ENCODE measurements at regions not wholly inside any gene's neighbourhood (a gene's known extent, or its start where the extent isn't known, plus 50 kb on each side); places are given as distances from the start of the nearest gene placed in this dataset.

GRCh38 chr4:57369446-57369845 is 259.3 kb upstream of the IGFBP7 start:
- H4K20me1 ChIP-seq (ENCODE audit: insufficient read depth, low read length), result no peaks in the 10 kb centered on the region
- H3K27me3 ChIP-seq (ENCODE audit: control insufficient read depth in 1 of 2, insufficient read depth in 2 of 2, low read length in 2 of 2), result peaks cover 0 to 1% of the 10 kb centered on the region in 2 experiments; a peak in 1 of 5 replicates
- no TSS peak for BruUV-seq (replicated peaks)
- 50% methylated on average over 1 of the region's 1 CpG for WGBS (ENCODE audit: low lambda C conversion rate)
- ChIA-PET CTCF (ENCODE audit: low intra/inter-chr PET ratio, low total read pairs) (no interaction called here), POLR2A (no interaction called here)
- H3K4me2 ChIP-seq (ENCODE audit: low read depth, low read length), result no peak overlapping the region
- H2AFZ ChIP-seq (ENCODE audit: low read length), result no peak overlapping the region
- no peak overlapping the region for H3K9ac ChIP-seq (ENCODE audit: insufficient read depth, low read depth, low read length)
- H3K36me3 ChIP-seq (replicated peaks in 1 of 2; ENCODE audit: control insufficient read depth in 1 of 2, insufficient read depth in 2 of 2, low read length in 2 of 2), result no peaks in the 10 kb centered on the region
- intact Hi-C loops (cut with micrococcal nuclease; ENCODE audit: unreplicated experiment) (no loop called here), in situ Hi-C loops (cut with HindIII; ENCODE audit: extremely low pct_ligation_motif_present, low pct_unique_long_range_greater_than_20kb) (no loop called here)
- H3K27ac ChIP-seq (ENCODE audit: extremely low read length, insufficient read depth, low read length), result no peak overlapping the region
- H3K4me1 ChIP-seq (ENCODE audit: insufficient read depth, low read length), result no peaks in the 10 kb centered on the region
- DNase-seq (ENCODE audit: low spot score) (no peak), FAIRE-seq (no peak), ATAC-seq (no peak)
- no peak for TF ChIP-seq GPBP1L1 (CRISPR knock-in tag; IDR thresholded peaks at IDR 0.05)
- no peak for TF ChIP-seq ZBTB7A (CRISPR knock-in tag; IDR thresholded peaks at IDR 0.05)
- TF ChIP-seq FOXO1 (CRISPR knock-in tag; IDR thresholded peaks at IDR 0.05), result no peak
- TF ChIP-seq HES4 (CRISPR knock-in tag; IDR thresholded peaks at IDR 0.05; ENCODE audit: borderline replicate concordance), result no peak
- no peak for TF ChIP-seq HNRNPUL1 (IDR thresholded peaks at IDR 0.05; ENCODE audit: low read depth, low read length)
- TF ChIP-seq SRSF4 (IDR thresholded peaks at IDR 0.05; ENCODE audit: low read depth, low read length, poor library complexity, severe bottlenecking), result no peak
- no peak for TF ChIP-seq ZNF3 (CRISPR knock-in tag; IDR thresholded peaks at IDR 0.05)
- TF ChIP-seq BHLHE40 (IDR thresholded peaks at IDR 0.05; ENCODE audit: low read length), result no peak
- TF ChIP-seq LRRFIP1 (CRISPR knock-in tag; conservative IDR thresholded peaks at IDR 0.05), result no peak
- no peak for TF ChIP-seq IKZF5 (CRISPR knock-in tag; IDR thresholded peaks at IDR 0.05)
- no peak for TF ChIP-seq ZNF781 (CRISPR knock-in tag; IDR thresholded peaks at IDR 0.05; ENCODE audit: borderline replicate concordance, not compliant biosample characterization)
- TF ChIP-seq ZBTB2 (CRISPR knock-in tag; IDR thresholded peaks at IDR 0.05; ENCODE audit: low read depth), result no peak
- no peak for TF ChIP-seq SOX5 (CRISPR knock-in tag; IDR thresholded peaks at IDR 0.05; ENCODE audit: borderline replicate concordance)
- no peak for TF ChIP-seq CBX5 (CRISPR knock-in tag; IDR thresholded peaks at IDR 0.05; ENCODE audit: borderline replicate concordance)
- TF ChIP-seq RBM39 (IDR thresholded peaks at IDR 0.05; ENCODE audit: low read depth, low read length, poor library complexity, severe bottlenecking), result no peak
- no peak for TF ChIP-seq ZSCAN9 (CRISPR knock-in tag; IDR thresholded peaks at IDR 0.05; ENCODE audit: borderline replicate concordance)
- H3K4me3 ChIP-seq (replicated peaks in 1 of 3; ENCODE audit: insufficient read depth in 1 of 3, low read depth in 2 of 3, low read length in 3 of 3), result no peak overlapping the region
- H3K79me2 ChIP-seq (ENCODE audit: insufficient read depth, low read length), result no peaks in the 10 kb centered on the region
- H3K9me3 ChIP-seq (ENCODE audit: low read length), result no peaks in the 10 kb centered on the region

Measured in HepG2 (cell line).